H1 (cell line): ENCODE measurements at regions not wholly inside any gene's neighbourhood (a gene's known extent, or its start where the extent isn't known, plus 50 kb on each side); places are given as distances from the start of the nearest gene placed in this dataset.

ENCODE experiments used
- NRF1 ChIP-seq: IDR thresholded peaks from 2 replicates; pipeline ENCODE4 v1.6.1; 2011; ENCODE audit warnings: mild to moderate bottlenecking, low read depth, low read length, improper control_type of control experiment
- TF ChIP-seq, protein P1 (sequence below): fragments of 300-600 bp; sonication (generic); IDR thresholded peaks from 2 replicates; pipeline ENCODE4 v1.7.1; 2012; ENCODE audit warnings: low read length, moderate library complexity, mild to moderate bottlenecking, inconsistent platforms; ENCODE audit not compliant: insufficient replicate concordance

DNA sequence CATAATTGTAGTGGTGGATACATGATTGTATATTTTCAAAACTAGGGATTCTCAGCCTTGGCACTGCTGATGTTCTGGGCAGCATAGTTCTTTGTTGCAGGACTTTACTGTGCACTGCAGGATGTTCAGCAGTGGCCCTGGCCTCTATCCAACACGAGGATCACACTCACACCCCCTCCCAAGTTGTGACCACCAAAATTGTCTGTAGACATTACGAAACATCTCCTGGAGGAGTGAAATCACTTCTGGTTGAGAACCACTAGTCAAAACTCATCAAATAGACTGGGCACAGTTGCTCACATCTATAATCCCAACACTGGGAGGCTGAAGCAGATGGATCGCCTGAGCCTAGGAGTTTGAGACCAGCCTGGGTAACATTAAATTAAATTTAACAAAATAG, 123.1 kb upstream of the CDYL start (continued):
- TF ChIP-seq, protein P1, sequence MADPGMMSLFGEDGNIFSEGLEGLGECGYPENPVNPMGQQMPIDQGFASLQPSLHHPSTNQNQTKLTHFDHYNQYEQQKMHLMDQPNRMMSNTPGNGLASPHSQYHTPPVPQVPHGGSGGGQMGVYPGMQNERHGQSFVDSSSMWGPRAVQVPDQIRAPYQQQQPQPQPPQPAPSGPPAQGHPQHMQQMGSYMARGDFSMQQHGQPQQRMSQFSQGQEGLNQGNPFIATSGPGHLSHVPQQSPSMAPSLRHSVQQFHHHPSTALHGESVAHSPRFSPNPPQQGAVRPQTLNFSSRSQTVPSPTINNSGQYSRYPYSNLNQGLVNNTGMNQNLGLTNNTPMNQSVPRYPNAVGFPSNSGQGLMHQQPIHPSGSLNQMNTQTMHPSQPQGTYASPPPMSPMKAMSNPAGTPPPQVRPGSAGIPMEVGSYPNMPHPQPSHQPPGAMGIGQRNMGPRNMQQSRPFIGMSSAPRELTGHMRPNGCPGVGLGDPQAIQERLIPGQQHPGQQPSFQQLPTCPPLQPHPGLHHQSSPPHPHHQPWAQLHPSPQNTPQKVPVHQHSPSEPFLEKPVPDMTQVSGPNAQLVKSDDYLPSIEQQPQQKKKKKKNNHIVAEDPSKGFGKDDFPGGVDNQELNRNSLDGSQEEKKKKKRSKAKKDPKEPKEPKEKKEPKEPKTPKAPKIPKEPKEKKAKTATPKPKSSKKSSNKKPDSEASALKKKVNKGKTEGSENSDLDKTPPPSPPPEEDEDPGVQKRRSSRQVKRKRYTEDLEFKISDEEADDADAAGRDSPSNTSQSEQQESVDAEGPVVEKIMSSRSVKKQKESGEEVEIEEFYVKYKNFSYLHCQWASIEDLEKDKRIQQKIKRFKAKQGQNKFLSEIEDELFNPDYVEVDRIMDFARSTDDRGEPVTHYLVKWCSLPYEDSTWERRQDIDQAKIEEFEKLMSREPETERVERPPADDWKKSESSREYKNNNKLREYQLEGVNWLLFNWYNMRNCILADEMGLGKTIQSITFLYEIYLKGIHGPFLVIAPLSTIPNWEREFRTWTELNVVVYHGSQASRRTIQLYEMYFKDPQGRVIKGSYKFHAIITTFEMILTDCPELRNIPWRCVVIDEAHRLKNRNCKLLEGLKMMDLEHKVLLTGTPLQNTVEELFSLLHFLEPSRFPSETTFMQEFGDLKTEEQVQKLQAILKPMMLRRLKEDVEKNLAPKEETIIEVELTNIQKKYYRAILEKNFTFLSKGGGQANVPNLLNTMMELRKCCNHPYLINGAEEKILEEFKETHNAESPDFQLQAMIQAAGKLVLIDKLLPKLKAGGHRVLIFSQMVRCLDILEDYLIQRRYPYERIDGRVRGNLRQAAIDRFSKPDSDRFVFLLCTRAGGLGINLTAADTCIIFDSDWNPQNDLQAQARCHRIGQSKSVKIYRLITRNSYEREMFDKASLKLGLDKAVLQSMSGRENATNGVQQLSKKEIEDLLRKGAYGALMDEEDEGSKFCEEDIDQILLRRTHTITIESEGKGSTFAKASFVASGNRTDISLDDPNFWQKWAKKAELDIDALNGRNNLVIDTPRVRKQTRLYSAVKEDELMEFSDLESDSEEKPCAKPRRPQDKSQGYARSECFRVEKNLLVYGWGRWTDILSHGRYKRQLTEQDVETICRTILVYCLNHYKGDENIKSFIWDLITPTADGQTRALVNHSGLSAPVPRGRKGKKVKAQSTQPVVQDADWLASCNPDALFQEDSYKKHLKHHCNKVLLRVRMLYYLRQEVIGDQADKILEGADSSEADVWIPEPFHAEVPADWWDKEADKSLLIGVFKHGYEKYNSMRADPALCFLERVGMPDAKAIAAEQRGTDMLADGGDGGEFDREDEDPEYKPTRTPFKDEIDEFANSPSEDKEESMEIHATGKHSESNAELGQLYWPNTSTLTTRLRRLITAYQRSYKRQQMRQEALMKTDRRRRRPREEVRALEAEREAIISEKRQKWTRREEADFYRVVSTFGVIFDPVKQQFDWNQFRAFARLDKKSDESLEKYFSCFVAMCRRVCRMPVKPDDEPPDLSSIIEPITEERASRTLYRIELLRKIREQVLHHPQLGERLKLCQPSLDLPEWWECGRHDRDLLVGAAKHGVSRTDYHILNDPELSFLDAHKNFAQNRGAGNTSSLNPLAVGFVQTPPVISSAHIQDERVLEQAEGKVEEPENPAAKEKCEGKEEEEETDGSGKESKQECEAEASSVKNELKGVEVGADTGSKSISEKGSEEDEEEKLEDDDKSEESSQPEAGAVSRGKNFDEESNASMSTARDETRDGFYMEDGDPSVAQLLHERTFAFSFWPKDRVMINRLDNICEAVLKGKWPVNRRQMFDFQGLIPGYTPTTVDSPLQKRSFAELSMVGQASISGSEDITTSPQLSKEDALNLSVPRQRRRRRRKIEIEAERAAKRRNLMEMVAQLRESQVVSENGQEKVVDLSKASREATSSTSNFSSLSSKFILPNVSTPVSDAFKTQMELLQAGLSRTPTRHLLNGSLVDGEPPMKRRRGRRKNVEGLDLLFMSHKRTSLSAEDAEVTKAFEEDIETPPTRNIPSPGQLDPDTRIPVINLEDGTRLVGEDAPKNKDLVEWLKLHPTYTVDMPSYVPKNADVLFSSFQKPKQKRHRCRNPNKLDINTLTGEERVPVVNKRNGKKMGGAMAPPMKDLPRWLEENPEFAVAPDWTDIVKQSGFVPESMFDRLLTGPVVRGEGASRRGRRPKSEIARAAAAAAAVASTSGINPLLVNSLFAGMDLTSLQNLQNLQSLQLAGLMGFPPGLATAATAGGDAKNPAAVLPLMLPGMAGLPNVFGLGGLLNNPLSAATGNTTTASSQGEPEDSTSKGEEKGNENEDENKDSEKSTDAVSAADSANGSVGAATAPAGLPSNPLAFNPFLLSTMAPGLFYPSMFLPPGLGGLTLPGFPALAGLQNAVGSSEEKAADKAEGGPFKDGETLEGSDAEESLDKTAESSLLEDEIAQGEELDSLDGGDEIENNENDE, result no peak
- TF ChIP-seq NRF1, result no peak
